AG08396 (cell line): ENCODE measurements at regions not wholly inside any gene's neighbourhood (a gene's known extent, or its start where the extent isn't known, plus 50 kb on each side); places are given as distances from the start of the nearest gene placed in this dataset.
"Not testable (repeated sequence)": the region's sequence is repeated elsewhere in the genome, so short reads cannot be mapped to it uniquely, and the experiment has no call there.

ENCODE experiments used
- DNase-seq: peaks from one replicate; pipeline ENCODE4 v3.0.0; 2012; ENCODE audit warnings: low spot score, mixed read lengths

DNA sequence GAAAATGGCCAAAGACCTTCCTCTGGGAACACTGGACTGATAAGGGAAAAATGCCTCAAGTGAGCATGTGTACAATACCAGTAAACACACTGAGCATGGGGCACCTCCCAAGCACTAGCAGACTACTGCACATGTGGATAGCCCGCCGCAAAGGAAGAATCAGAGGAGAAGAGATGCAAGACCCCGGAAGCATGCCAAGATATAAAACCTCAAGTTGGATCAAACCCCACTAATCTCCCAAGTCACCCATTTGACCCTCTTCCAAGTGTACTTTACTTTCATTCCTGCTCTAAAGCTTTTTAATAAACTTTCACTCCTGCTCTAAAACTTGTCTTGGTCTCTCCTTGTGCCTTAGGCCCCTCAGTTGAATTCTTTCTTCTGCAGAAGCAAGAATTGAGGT, 121.1 kb upstream of the PLAAT1 start:
- DNase-seq, result no peak

- DNase-seq, result no peak
These were observed 116.2 kb upstream of the PLAAT1 start for GRCh38 chr3:193124861-193125260.

GRCh38 chr3:193129607-193130006, 111.4 kb upstream of the PLAAT1 start:
- DNase-seq, result no peak

- DNase-seq, result no peak
These were observed 110.4 kb upstream of the PLAAT1 start for GRCh38 chr3:193130576-193130975.

DNA sequence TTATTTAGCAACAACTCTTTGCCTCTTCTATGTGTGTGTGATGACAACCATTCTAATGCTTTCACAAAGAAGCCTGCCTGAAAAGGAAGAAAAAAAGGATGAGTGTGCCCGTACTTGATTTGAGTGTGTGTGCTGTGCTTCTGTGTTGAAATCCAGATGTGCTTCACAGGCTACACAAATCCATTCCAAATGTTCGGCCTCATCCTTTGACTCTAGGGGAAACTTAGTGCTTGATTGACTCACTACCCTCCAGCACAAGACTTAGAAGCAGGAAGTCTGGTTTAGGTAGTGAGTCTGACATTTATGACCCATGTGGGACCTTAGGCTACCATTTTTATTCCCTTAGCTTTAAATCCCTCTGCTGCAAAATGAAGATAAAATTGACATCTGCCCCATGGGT, 108.8 kb upstream of the PLAAT1 start:
- no peak for DNase-seq

DNA sequence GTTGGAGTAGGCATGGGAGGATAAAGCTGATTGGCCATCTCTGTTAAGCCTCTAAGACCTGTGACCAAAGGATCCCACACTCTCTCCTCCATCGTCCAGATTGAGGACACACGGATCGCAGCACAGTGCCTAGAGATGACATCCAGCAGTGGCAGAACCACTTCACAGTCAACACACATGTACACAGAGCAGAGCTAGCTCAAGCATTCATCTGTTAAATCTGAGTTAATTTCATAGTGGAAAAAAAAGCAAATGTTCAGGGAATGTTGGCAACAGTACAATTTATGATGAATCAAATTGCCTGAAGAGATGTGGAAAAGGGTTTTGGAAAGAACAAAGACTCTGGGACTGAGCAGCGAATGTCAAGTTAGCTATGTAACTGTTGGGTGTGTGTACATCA, 108.1 kb upstream of the PLAAT1 start:
- DNase-seq, result no peak

DNA sequence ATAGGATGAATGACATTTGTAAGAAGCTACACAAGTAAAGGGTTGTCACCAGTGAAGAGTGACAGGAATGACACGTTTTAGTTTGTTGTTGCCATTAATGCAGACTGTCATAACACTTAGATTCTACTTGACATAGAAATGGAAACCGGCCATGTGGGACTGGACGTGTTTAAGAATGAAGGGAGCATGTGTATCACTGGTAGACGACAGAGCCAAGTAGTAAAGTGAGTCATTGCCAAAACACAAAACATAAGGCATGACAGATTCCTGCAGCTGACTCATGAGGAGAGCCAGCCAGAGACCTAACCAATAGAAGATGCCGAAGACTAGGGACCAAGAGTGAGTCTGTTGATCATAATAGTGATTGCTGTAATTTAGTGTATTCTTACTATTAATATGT, 106.2 kb upstream of the PLAAT1 start:
- DNase-seq, result peak; percentile 42

GRCh38 chr3:193140381-193140780, 100.6 kb upstream of the PLAAT1 start:
- no peak for DNase-seq

GRCh38 chr3:193145248-193145647, 95.8 kb upstream of the PLAAT1 start:
- DNase-seq, result no peak

DNA sequence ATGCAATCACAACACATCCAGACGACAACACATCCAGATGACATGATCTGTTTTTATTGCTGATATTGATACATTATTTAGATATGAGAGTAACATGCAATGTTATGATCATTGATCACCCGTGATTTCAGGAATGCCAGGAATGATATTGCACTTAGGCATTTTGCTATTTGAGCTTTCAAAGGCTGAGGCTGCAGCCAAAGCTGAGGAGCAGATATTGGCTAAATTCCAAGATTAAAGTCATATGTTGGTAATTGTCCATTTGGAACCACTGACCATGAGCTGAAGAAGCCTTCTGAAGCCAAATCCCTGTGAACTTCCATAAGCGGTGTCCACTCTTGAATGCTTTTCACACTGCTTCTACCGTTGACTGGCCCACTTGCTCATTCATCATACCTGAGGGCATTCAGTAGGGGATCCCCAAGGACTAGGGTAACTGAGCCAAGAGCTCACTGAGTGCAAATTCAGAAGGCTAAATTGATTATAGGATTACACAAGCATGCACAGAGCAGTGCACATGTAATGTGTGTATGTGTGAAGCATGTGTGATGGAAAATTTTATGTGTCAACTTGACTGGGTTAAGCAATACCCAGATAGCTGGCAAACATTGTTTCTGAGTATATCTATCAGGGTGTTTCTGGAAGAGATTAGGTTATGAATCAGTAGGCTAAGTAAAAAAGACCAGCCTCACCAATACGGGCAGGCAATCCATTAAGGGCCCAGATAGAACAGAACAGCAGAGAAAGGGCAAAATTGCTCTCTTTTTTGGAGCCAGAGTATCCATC, 92.1 kb upstream of the PLAAT1 start:
- DNase-seq, result no peak

DNA sequence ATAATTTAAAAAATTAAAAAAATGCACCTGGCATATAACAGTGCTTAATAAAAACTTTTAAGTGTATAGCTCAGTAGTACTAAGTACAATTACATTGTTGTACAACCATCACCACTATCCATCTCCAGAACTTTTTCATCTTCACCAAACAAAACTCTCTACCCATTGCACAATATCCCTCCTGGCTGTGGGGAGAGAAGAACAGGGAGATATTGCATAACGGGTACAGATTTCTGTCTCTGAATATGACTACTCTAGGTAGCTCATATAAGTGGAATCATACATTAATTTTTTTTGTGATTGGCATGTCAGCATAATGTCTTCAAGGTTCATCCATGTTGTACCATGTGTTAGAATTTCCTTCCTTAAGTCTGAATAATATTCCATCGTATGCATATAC, 91.0 kb upstream of the PLAAT1 start:
- DNase-seq, result no peak

DNA sequence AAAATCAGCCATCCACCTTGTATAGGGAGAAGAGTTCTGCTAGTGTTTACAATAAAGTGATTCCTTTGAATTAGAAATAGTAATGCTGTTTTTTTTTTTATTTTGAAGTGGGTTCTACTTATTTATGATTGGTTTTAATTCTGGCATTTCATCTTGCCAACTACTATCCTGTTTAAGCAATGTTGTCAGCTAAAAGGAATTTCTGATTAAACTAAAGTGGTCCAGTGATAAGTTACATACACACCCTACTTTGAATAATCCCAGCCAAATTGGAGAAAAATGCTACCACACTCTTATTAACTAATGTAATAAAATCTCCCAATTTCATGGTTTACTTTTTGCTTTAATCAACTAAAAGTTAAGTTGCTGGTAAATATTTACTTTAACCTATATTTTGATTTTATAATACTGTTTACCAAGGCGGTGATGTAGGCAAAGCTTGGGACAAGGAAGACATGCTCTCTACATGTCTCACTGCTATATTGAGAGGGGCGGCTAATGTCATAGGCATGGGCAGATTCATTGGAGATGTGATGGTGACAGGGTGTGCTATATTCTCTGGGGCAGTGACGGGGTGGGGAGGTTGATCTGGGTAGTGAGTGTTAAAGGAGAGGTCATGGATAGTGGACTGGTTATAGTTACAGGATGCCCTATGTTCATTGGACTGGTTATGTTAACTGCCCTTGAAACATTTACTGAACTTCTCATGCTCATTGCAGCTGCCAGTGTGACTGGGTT, 85.8 kb upstream of the PLAAT1 start:
- DNase-seq, result not testable (repeated sequence)

GRCh38 chr3:193157051-193157450, 84.0 kb upstream of the PLAAT1 start:
- no peak for DNase-seq

DNA sequence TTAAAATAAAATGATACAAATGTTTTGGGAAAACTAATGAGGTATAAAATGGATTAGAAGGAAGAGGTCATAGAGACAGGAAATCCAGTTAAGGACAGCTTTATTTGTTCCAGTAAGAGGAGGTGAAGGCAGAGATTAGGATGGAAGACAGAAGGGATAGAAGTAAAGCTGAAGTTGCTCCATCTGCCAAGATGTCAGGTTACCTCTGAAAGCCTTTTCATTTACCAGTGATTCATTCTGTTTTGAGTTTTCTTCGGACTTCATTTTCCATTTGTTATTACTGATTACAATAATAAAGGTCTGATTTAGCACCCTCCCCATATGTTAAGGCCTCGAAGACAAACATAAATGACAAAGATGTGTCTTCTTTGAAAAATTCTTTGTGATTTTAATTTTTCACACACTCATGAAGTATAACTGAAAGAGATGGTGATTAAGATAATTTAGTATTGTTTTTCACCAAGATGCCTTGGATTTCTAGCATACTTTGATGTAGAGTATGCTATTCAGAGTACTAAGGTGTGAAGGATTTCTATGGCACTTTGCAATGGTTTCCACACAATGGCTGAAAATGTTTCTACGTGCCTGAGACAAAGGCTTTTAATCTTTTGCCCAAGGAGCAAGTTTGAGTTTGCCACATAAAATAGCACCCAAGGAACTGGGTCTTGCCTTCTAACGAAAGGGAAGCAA, 75.4 kb upstream of the PLAAT1 start:
- no peak for DNase-seq

- DNase-seq, result no peak
These were observed 72.1 kb upstream of the PLAAT1 start for GRCh38 chr3:193168931-193169330.

GRCh38 chr3:193174140-193174539, 66.9 kb upstream of the PLAAT1 start:
- DNase-seq, result no peak

GRCh38 chr3:193179332-193180012, 61.5 kb upstream of the PLAAT1 start:
- not testable (repeated sequence) for DNase-seq

DNA sequence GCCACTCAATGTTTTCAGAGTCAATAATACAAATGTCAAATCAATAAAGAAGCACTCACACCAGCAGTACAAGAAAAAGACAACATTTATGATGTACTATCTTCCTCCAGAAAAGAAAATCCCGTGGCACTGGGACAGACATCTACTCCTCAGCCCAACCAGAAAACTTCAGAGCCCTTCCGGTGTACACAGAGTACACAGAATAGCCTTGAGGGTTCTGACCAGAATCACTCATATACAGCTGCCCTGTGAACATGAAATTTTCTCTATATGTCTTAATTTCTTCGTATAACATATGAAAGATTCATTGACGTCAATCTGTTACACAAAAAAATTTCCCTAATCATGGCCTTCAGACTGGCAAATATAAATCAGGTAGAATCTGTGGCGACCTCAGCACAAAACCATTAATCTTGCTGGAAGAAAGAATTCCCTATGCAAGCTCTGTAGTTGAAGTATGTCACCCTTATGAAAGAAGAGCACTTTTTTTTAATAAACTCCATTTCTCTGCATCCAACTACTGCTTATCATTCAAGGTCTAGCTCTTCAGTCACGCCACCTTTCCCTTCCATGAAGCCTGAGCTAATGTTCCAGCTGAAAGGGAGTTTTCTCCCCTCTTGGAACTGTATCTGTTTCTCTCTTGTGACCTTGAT, 53.8 kb upstream of the PLAAT1 start:
- DNase-seq, result no peak

GRCh38 chr3:193190146-193190786, 50.8 kb upstream of the PLAAT1 start:
- DNase-seq, result no peak
